ENCODE measurements at regions not wholly inside any gene's neighbourhood (a gene's known extent, or its start where the extent isn't known, plus 50 kb on each side); places are given as distances from the start of the nearest gene placed in this dataset.

DNA sequence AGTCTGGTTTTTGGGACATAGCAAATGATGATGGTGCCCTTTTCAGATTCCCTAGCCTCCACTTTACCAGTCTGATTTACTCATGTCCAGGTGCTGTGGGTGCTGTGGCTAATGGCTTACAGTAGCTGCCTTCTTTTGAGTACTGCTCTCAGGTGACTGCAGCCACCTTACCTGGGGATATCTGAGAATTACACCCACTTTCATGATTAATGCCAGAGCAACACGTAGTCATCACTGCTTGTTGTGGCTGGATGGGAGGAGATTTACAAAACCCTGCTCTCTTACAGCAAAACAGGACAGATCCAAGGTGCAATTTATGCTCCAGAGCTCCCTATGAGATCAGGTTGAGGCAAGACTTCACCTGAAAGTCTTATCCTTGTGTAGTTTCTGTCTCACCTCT lies 150.6 kb downstream of the PDCD6IP start:
- Histone ChIP-seq H3K36me3 (ENCODE audit: control insufficient read depth in 2 of 2, extremely low read depth in 1 of 2, insufficient read depth in 2 of 2, low read length in 2 of 2) (no peaks in the 10 kb centered on the region), H3K9me3 (replicated peaks; ENCODE audit: control insufficient read depth, insufficient read depth, low read length) (no peaks in the 10 kb centered on the region), H3K4me2 (ENCODE audit: insufficient read depth, low read length) (no peak overlapping the region), H3K9ac (replicated peaks; ENCODE audit: extremely low read depth, insufficient read depth, low read length) (no peak overlapping the region), H3K4me1 (ENCODE audit: control insufficient read depth, extremely low read depth, insufficient read depth, low read length) (no peaks in the 10 kb centered on the region), H2AFZ (ENCODE audit: low read depth, low read length) (no peak overlapping the region), H3K27me3 (ENCODE audit: control insufficient read depth in 2 of 2, insufficient read depth in 2 of 2, low read length in 2 of 2) (peaks cover 1 to 6% of the 10 kb centered on the region in 2 experiments), H3K79me2 (ENCODE audit: control insufficient read depth, insufficient read depth, low read length) (no peaks in the 10 kb centered on the region), H3K27ac (ENCODE audit: insufficient read depth, low read depth, low read length) (no peak overlapping the region), H3K4me3 (replicated peaks in 1 of 3; ENCODE audit: insufficient read depth in 1 of 3, low read depth in 1 of 3, low read length in 3 of 3) (no peak overlapping the region), H3K9me1 (replicated peaks; ENCODE audit: control insufficient read depth, extremely low read depth, insufficient read depth, low read length) (no peaks in the 10 kb centered on the region), H4K20me1 (replicated peaks; ENCODE audit: control insufficient read depth, extremely low read depth, insufficient read depth, low read length) (no peaks in the 10 kb centered on the region)
- no peak for FAIRE-seq
- TF ChIP-seq MYC (IDR thresholded peaks at IDR 0.05; ENCODE audit: low read depth, low read length) (no peak), POLR2AphosphoS5 (IDR thresholded peaks at IDR 0.05; ENCODE audit: insufficient read depth, low read depth, low read length) (no peak), POLR2A (IDR thresholded peaks at IDR 0.05; ENCODE audit: low read depth, low read length) (no peak), GATA2 (IDR thresholded peaks at IDR 0.05; ENCODE audit: insufficient read depth, insufficient read length, low read depth, low read length) (no peak), JUN (IDR thresholded peaks at IDR 0.05; ENCODE audit: borderline replicate concordance, insufficient read depth, insufficient read length, low read depth) (no peak), FOS (IDR thresholded peaks at IDR 0.05; ENCODE audit: borderline replicate concordance, insufficient read depth, low read length) (no peak), EZH2 (IDR thresholded peaks at IDR 0.05; ENCODE audit: borderline replicate concordance, low read depth, low read length, severe bottlenecking) (no peak)
- TF ChIP-seq, protein P1, sequence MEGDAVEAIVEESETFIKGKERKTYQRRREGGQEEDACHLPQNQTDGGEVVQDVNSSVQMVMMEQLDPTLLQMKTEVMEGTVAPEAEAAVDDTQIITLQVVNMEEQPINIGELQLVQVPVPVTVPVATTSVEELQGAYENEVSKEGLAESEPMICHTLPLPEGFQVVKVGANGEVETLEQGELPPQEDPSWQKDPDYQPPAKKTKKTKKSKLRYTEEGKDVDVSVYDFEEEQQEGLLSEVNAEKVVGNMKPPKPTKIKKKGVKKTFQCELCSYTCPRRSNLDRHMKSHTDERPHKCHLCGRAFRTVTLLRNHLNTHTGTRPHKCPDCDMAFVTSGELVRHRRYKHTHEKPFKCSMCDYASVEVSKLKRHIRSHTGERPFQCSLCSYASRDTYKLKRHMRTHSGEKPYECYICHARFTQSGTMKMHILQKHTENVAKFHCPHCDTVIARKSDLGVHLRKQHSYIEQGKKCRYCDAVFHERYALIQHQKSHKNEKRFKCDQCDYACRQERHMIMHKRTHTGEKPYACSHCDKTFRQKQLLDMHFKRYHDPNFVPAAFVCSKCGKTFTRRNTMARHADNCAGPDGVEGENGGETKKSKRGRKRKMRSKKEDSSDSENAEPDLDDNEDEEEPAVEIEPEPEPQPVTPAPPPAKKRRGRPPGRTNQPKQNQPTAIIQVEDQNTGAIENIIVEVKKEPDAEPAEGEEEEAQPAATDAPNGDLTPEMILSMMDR (IDR thresholded peaks at IDR 0.05; ENCODE audit: extremely low read depth in 1 of 2, insufficient read depth in 1 of 2, low read depth in 1 of 2, low read length in 2 of 2), result no peak
- TF ChIP-seq, protein P2, sequence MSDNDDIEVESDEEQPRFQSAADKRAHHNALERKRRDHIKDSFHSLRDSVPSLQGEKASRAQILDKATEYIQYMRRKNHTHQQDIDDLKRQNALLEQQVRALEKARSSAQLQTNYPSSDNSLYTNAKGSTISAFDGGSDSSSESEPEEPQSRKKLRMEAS (IDR thresholded peaks at IDR 0.05; ENCODE audit: insufficient read depth, insufficient read length), result no peak
- intact Hi-C loops (cut with micrococcal nuclease) (no loop called here), dilution Hi-C loops (cut with MboI; ENCODE audit: extremely low pct_ligation_motif_present, low sequenced_read_pairs) (no loop called here)
- POLR2A ChIA-PET, result no interaction called here
- CTCF ChIA-PET, result interaction anchor here (0.9 kb wide), 1 partner anchor 66 kb away, joined by 3 read pairs; no protein-coding TSS in a partner anchor
- no TSS peak for BruUV-seq (replicated peaks)
- no peak for DNase-seq (ENCODE audit: low read depth, low spot score)

Data from endothelial cell of umbilical vein (primary cell).